HG02981 (cell line): ENCODE measurements at regions not wholly inside any gene's neighbourhood (a gene's known extent, or its start where the extent isn't known, plus 50 kb on each side); places are given as distances from the start of the nearest gene placed in this dataset.
"Not testable (repeated sequence)": the region's sequence is repeated elsewhere in the genome, so short reads cannot be mapped to it uniquely, and the experiment has no call there.

ENCODE experiments used
- ATAC-seq: cut with Tn5 transposase; IDR thresholded peaks from one replicate; pipeline ENCODE4 v1.9.1; 2021; ENCODE audit warnings: mild to moderate bottlenecking, moderate library complexity; ENCODE audit not compliant: unreplicated experiment

GRCh38 chr13:21228738-21229137 is 52.3 kb downstream of the MRPL57 start:
- no peak for ATAC-seq

GRCh38 chr13:21229241-21230024 is 53.0 kb downstream of the MRPL57 start:
- ATAC-seq: no peak

GRCh38 chr13:21230516-21230915 is 54.1 kb downstream of the MRPL57 start:
- ATAC-seq: no peak

- ATAC-seq: no peak
Observed at GRCh38 chr13:21231426-21231940, 55.0 kb downstream of the MRPL57 start.

GRCh38 chr13:21232196-21232595 is 55.7 kb downstream of the MRPL57 start:
- ATAC-seq: no peak

- ATAC-seq: no peak
Observed at GRCh38 chr13:21232599-21232998, 56.1 kb downstream of the MRPL57 start.

- ATAC-seq: no peak
Observed at GRCh38 chr13:21233086-21233485, 56.6 kb downstream of the MRPL57 start.

- no peak for ATAC-seq
Observed at GRCh38 chr13:21234526-21234925, 58.1 kb downstream of the MRPL57 start.

GRCh38 chr13:21235174-21235573 is 58.7 kb downstream of the MRPL57 start:
- no peak for ATAC-seq

- no peak for ATAC-seq
Observed at GRCh38 chr13:21237081-21237480, 60.6 kb downstream of the MRPL57 start.

- ATAC-seq: no peak
Observed at GRCh38 chr13:21238267-21238666, 61.8 kb downstream of the MRPL57 start.

GRCh38 chr13:21240586-21240985 is 64.1 kb downstream of the MRPL57 start:
- no peak for ATAC-seq

- ATAC-seq: no peak
Observed at GRCh38 chr13:21242236-21242635, 65.8 kb downstream of the MRPL57 start.

- ATAC-seq: no peak
Observed at GRCh38 chr13:21243045-21243897, 66.8 kb downstream of the MRPL57 start.

GRCh38 chr13:21243898-21244184 is 67.4 kb downstream of the MRPL57 start:
- ATAC-seq: not testable (repeated sequence)

GRCh38 chr13:21246761-21247452 is 70.4 kb downstream of the MRPL57 start:
- no peak for ATAC-seq

GRCh38 chr13:21256351-21256761 is 79.9 kb downstream of the MRPL57 start:
- no peak for ATAC-seq

- no peak for ATAC-seq
Observed at GRCh38 chr13:21256891-21257290, 80.4 kb downstream of the MRPL57 start.

GRCh38 chr13:21259571-21260455 is 83.4 kb downstream of the MRPL57 start:
- no peak for ATAC-seq

GRCh38 chr13:21260561-21261290 is 84.3 kb downstream of the MRPL57 start:
- not testable (repeated sequence) for ATAC-seq
